Endodermal cell (in vitro differentiated cells): ENCODE measurements at regions not wholly inside any gene's neighbourhood (a gene's known extent, or its start where the extent isn't known, plus 50 kb on each side); places are given as distances from the start of the nearest gene placed in this dataset.

Experiments used
- DNase-seq: peaks from one replicate; pipeline ENCODE4 v3.0.0-alpha.2; 2017
- H3K27ac ChIP-seq: 2 replicates; pipeline ENCODE4 v1.5.1; 2013; ENCODE audit warnings: mild to moderate bottlenecking, low read depth, low read length, moderate library complexity
- H3K27me3 ChIP-seq: 2 replicates; pipeline ENCODE4 v1.6.1; 2013; ENCODE audit warnings: mild to moderate bottlenecking, low read length, moderate library complexity; ENCODE audit not compliant: insufficient read depth, control insufficient read depth, poor library complexity, severe bottlenecking
- H3K36me3 ChIP-seq: 2 replicates; pipeline ENCODE4 v1.7.0; 2013; ENCODE audit warnings: mild to moderate bottlenecking, low read length, moderate library complexity; ENCODE audit not compliant: control insufficient read depth, insufficient read depth
- H3K4me1 ChIP-seq: one replicate; pipeline ENCODE4 v1.7.0; 2013; ENCODE audit warnings: low read length; ENCODE audit not compliant: control insufficient read depth, insufficient read depth
- H3K4me3 ChIP-seq: 2 replicates; pipeline ENCODE4 v1.5.1; 2013; ENCODE audit warnings: mild to moderate bottlenecking, low read length, moderate library complexity
- H3K9ac ChIP-seq: 2 replicates; pipeline ENCODE4 v1.6.1; 2013; ENCODE audit warnings: mild to moderate bottlenecking, low read length, moderate library complexity; ENCODE audit not compliant: poor library complexity, severe bottlenecking; ENCODE audit errors: extremely low read depth
- H3K9me3 ChIP-seq: 2 replicates; pipeline ENCODE4 v1.6.1; 2013; ENCODE audit warnings: mild to moderate bottlenecking, low read length, moderate library complexity; ENCODE audit not compliant: control insufficient read depth
- H3K27ac Mint-ChIP-seq: 2 replicates; pipeline ENCODE4 v1.8.0; 2020; ENCODE audit warnings: mixed read lengths
- H3K27me3 Mint-ChIP-seq: 2 replicates; pipeline ENCODE4 v1.8.0; 2021; ENCODE audit warnings: mild to moderate bottlenecking, mixed read lengths; ENCODE audit not compliant: insufficient read depth
- H3K36me3 Mint-ChIP-seq: 2 replicates; pipeline ENCODE4 v1.8.0; 2020; ENCODE audit warnings: low read depth, mixed read lengths
- H3K4me1 Mint-ChIP-seq: 2 replicates; pipeline ENCODE4 v1.8.0; 2020; ENCODE audit warnings: mixed read lengths
- H3K4me3 Mint-ChIP-seq: 2 replicates; pipeline ENCODE4 v1.8.0; 2020; ENCODE audit warnings: mild to moderate bottlenecking, moderate library complexity, mixed read lengths
- H3K9me3 Mint-ChIP-seq: 2 replicates; pipeline ENCODE4 v1.8.0; 2020; ENCODE audit warnings: mild to moderate bottlenecking, mixed read lengths
- CTCF ChIP-seq: fragments of 200-600 bp; sonication (generic); conservative IDR thresholded peaks from 2 replicates; pipeline ENCODE4 v1.5.0; 2021; ENCODE audit warnings: antibody characterized with exemption, mild to moderate bottlenecking
- WGBS, 2 experiments: methylation state at CpG; one replicate each; pipeline versions ENCODE4 v1.1.5 to v1.1.7; 2013; ENCODE audit warnings: missing lambda C conversion rate in 2 of 2, mixed read lengths in 1 of 2; ENCODE audit not compliant: insufficient coverage in 1 of 2, insufficient read length in 1 of 2; 5-methylcytosine and 5-hydroxymethylcytosine counted together

- Mint-ChIP-seq H3K36me3 (no peaks in the 10 kb centered on the region), H3K27ac (no peak overlapping the region), H3K4me1 (no peaks in the 10 kb centered on the region), H3K9me3 (no peaks in the 10 kb centered on the region), H3K27me3 (no peaks in the 10 kb centered on the region), H3K4me3 (no peak overlapping the region)
- Histone ChIP-seq H3K9ac (no peak overlapping the region), H3K4me1 (no peaks in the 10 kb centered on the region), H3K27me3 (no peaks in the 10 kb centered on the region), H3K36me3 (no peaks in the 10 kb centered on the region), H3K9me3 (no peaks in the 10 kb centered on the region), H3K4me3 (no peak overlapping the region), H3K27ac (no peak overlapping the region)
- TF ChIP-seq CTCF, result no peak
- 85% methylated on average over 4 of the region's 4 CpGs; no CpG with 5 or more reads in 1 of the 2 experiments for WGBS, 2 experiments
- DNase-seq, result no peak
These were observed 74.3 kb upstream of the PCBD1 start for GRCh38 chr10:70962686-70963085.

GRCh38 chr10:70963271-70963670 lies 74.9 kb upstream of the PCBD1 start:
- 93 to 95% methylated on average over 9 to 14 of the region's 14 CpGs for WGBS, 2 experiments
- no peak overlapping the region for H3K4me3 Mint-ChIP-seq

GRCh38 chr10:70964245-70964644 lies 75.9 kb upstream of the PCBD1 start:
- Histone ChIP-seq H3K9ac (no peak overlapping the region), H3K36me3 (no peaks in the 10 kb centered on the region), H3K4me1 (no peaks in the 10 kb centered on the region), H3K27me3 (no peaks in the 10 kb centered on the region), H3K27ac (no peak overlapping the region), H3K4me3 (no peak overlapping the region), H3K9me3 (no peaks in the 10 kb centered on the region)
- 76 to 80% methylated on average over 5 of the region's 5 CpGs for WGBS, 2 experiments
- Mint-ChIP-seq H3K9me3 (no peaks in the 10 kb centered on the region), H3K27ac (no peak overlapping the region), H3K4me3 (no peak overlapping the region), H3K27me3 (no peaks in the 10 kb centered on the region), H3K36me3 (no peaks in the 10 kb centered on the region), H3K4me1 (peaks cover 1% of the 10 kb centered on the region)
- DNase-seq, result no peak
- TF ChIP-seq CTCF, result no peak

More at GRCh38 chr10:70963271-70963670, 74.9 kb upstream of the PCBD1 start:
- Mint-ChIP-seq H3K27me3 (no peaks in the 10 kb centered on the region), H3K36me3 (no peaks in the 10 kb centered on the region), H3K4me1 (peaks cover 1% of the 10 kb centered on the region), H3K27ac (no peak overlapping the region), H3K9me3 (no peaks in the 10 kb centered on the region)
- DNase-seq, result no peak
- H3K4me1 ChIP-seq, result no peaks in the 10 kb centered on the region
- TF ChIP-seq CTCF, result no peak
- H3K27me3 ChIP-seq, result no peaks in the 10 kb centered on the region
- H3K36me3 ChIP-seq, result no peaks in the 10 kb centered on the region
- H3K9me3 ChIP-seq, result no peaks in the 10 kb centered on the region
- H3K9ac ChIP-seq, result no peak overlapping the region
- no peak overlapping the region for H3K4me3 ChIP-seq
- no peak overlapping the region for H3K27ac ChIP-seq
